WI38 (cell line): ENCODE measurements at regions not wholly inside any gene's neighbourhood (a gene's known extent, or its start where the extent isn't known, plus 50 kb on each side); places are given as distances from the start of the nearest gene placed in this dataset.
"Not testable (repeated sequence)": the region's sequence is repeated elsewhere in the genome, so short reads cannot be mapped to it uniquely, and the experiment has no call there.

Experiments
- H3K4me3 ChIP-seq: 2 replicates; pipeline ENCODE4 v1.5.1; 2011; ENCODE audit warnings: low read depth, mild to moderate bottlenecking, control low read depth, low read length
- CTCF ChIP-seq: IDR thresholded peaks from 2 replicates; pipeline ENCODE4 v1.5.1; 2012; ENCODE audit warnings: low read depth, mild to moderate bottlenecking, control low read depth, low read length

- no peak overlapping the region for H3K4me3 ChIP-seq
- TF ChIP-seq CTCF, result no peak
Measured at GRCh38 chr9:40927851-40928802, 200.4 kb downstream of the FOXD4L6 start.

GRCh38 chr9:40927260-40927631 lies 201.2 kb downstream of the FOXD4L6 start:
- H3K4me3 ChIP-seq, result no peak overlapping the region
- no peak for TF ChIP-seq CTCF

GRCh38 chr9:40926404-40927259 lies 201.8 kb downstream of the FOXD4L6 start:
- no peak overlapping the region for H3K4me3 ChIP-seq
- no peak for TF ChIP-seq CTCF

- TF ChIP-seq CTCF, result no peak
- H3K4me3 ChIP-seq, result no peak overlapping the region
Measured at GRCh38 chr9:40925149-40925548, 203.3 kb downstream of the FOXD4L6 start.

- H3K4me3 ChIP-seq, result not testable (repeated sequence)
Measured at GRCh38 chr9:40916399-40916783, 212.1 kb downstream of the FOXD4L6 start.

- not testable (repeated sequence) for H3K4me3 ChIP-seq
Measured at GRCh38 chr9:40915660-40916398, 212.7 kb downstream of the FOXD4L6 start.

GRCh38 chr9:40914772-40915659 lies 213.5 kb downstream of the FOXD4L6 start:
- H3K4me3 ChIP-seq, result no peak overlapping the region
- TF ChIP-seq CTCF, result no peak
